Adrenal gland (tissue), 5 donors: ENCODE measurements at regions not wholly inside any gene's neighbourhood (a gene's known extent, or its start where the extent isn't known, plus 50 kb on each side); places are given as distances from the start of the nearest gene placed in this dataset.

ENCODE experiments used
- CTCF ChIP-seq, 6 experiments: fragments of 450-650 bp in 4 of 6; fragments of 200-600 bp in 2 of 6; sonication (generic) in 1 of 6; IDR thresholded peaks; 1 replicate in 5 of 6; 2 replicates in 1 of 6; pipeline versions ENCODE4 v1.5.1 to v1.8.0; 2016 to 2021; ENCODE audit warnings: antibody characterized with exemption in 6 of 6, mild to moderate bottlenecking in 2 of 6, moderate library complexity in 1 of 6
- POLR2A ChIP-seq, 2 donors: fragments of 450-650 bp; IDR thresholded peaks; one replicate each; pipeline ENCODE4 v1.6.1; 2017; ENCODE audit warnings: antibody characterized with exemption in 2 of 2, mild to moderate bottlenecking in 2 of 2, moderate library complexity in 1 of 2
- donor health status: DM: no; HTN: no; CAD: no.

GRCh38 chr14:53550776-53551175 lies 397.7 kb upstream of the DDHD1 start:
- no peak for TF ChIP-seq CTCF (IDR thresholded peaks at IDR 0.05)
- no peak for TF ChIP-seq POLR2A (IDR thresholded peaks at IDR 0.05)
